ENCODE measurements at regions not wholly inside any gene's neighbourhood (a gene's known extent, or its start where the extent isn't known, plus 50 kb on each side); places are given as distances from the start of the nearest gene placed in this dataset.

- Mint-ChIP-seq H3K36me3 (ENCODE audit: insufficient read depth in 1 of 3, low read depth in 3 of 3) (peaks cover 0 to 1% (median 0%) of the 10 kb centered on the region in 3 experiments; a peak in 2 of 7 replicates), H3K9me3 (peaks cover 5 to 6% of the 10 kb centered on the region in 2 experiments; a peak in 3 of 5 replicates), H3K27me3 (ENCODE audit: low read depth) (no peaks in the 10 kb centered on the region; the same call in 1 of the 2 replicates), H3K4me3 (no peak overlapping the region), H3K4me1 (peaks cover 6 to 8% of the 10 kb centered on the region in 2 experiments), H3K27ac (no peak overlapping the region)
- WGBS (ENCODE audit: extremely low coverage, insufficient read length, low lambda C conversion rate) = no CpG with 5 or more reads among the region's 5 CpGs
- H3K23me2 ChIP-seq (ENCODE audit: insufficient read length, low read depth, low read length, poor library complexity, severe bottlenecking) = no peaks in the 10 kb centered on the region
- no peak overlapping the region for H2BK15ac ChIP-seq (ENCODE audit: low read depth, low read length)
- no peak overlapping the region for H2AFZ ChIP-seq (ENCODE audit: low read length)
- no peak overlapping the region for H3K14ac ChIP-seq (ENCODE audit: insufficient read depth, low read length)
- H3K27me3 ChIP-seq (ENCODE audit: insufficient read depth, low read length) = no peaks in the 10 kb centered on the region
- no peak overlapping the region for H2BK120ac ChIP-seq (ENCODE audit: low read depth, low read length, poor library complexity, severe bottlenecking)
- H4K20me1 ChIP-seq (ENCODE audit: control insufficient read depth, insufficient read depth, insufficient read length) = no peaks in the 10 kb centered on the region
- no peaks in the 10 kb centered on the region for H3K79me1 ChIP-seq (ENCODE audit: insufficient read depth, low read depth, low read length, poor library complexity, severe bottlenecking)
- no peak overlapping the region for H3K18ac ChIP-seq (ENCODE audit: insufficient read length, low read depth, low read length)
- no peak overlapping the region for H3K4ac ChIP-seq (ENCODE audit: low read depth, low read length)
- no peak overlapping the region for H3K56ac ChIP-seq (ENCODE audit: insufficient read length, low read depth, low read length)
- H3K27ac ChIP-seq (ENCODE audit: insufficient read length, low read depth, low read length) = no peak overlapping the region
- H2BK5ac ChIP-seq (ENCODE audit: insufficient read length, low read length) = no peak overlapping the region
- no peak overlapping the region for H3K23ac ChIP-seq (ENCODE audit: insufficient read length, low read depth, low read length)
- H3K4me1 ChIP-seq (ENCODE audit: insufficient read depth, low read length) = 0 out of 2 replicates have a peak, but pooled peaks cover 2% of the 10 kb centered on the region
- no peak overlapping the region for H4K8ac ChIP-seq (replicated peaks; ENCODE audit: insufficient read length, low read depth, low read length)
- DNase-seq = no peak
- H2AK5ac ChIP-seq (ENCODE audit: insufficient read length, low read length) = no peak overlapping the region
- H3K4me2 ChIP-seq (ENCODE audit: insufficient read depth, insufficient read length, low read length) = no peak overlapping the region
- H2BK20ac ChIP-seq (ENCODE audit: low read depth, low read length, poor library complexity, severe bottlenecking) = no peak overlapping the region
- H3T11ph ChIP-seq (ENCODE audit: low read length) = no peak overlapping the region
- no peak overlapping the region for H4K91ac ChIP-seq (ENCODE audit: insufficient read length, low read depth, low read length)
- H3K9ac ChIP-seq (ENCODE audit: extremely low read depth, insufficient read length, low read length) = no peak overlapping the region
- TF ChIP-seq, protein P1, sequence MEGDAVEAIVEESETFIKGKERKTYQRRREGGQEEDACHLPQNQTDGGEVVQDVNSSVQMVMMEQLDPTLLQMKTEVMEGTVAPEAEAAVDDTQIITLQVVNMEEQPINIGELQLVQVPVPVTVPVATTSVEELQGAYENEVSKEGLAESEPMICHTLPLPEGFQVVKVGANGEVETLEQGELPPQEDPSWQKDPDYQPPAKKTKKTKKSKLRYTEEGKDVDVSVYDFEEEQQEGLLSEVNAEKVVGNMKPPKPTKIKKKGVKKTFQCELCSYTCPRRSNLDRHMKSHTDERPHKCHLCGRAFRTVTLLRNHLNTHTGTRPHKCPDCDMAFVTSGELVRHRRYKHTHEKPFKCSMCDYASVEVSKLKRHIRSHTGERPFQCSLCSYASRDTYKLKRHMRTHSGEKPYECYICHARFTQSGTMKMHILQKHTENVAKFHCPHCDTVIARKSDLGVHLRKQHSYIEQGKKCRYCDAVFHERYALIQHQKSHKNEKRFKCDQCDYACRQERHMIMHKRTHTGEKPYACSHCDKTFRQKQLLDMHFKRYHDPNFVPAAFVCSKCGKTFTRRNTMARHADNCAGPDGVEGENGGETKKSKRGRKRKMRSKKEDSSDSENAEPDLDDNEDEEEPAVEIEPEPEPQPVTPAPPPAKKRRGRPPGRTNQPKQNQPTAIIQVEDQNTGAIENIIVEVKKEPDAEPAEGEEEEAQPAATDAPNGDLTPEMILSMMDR (conservative IDR thresholded peaks at IDR 0.05) = no peak
- H3K79me2 ChIP-seq (ENCODE audit: insufficient read depth, low read length) = no peaks in the 10 kb centered on the region
- no peak overlapping the region for H2BK12ac ChIP-seq (ENCODE audit: insufficient read length, low read depth, low read length)
- H3K9me3 ChIP-seq (ENCODE audit: control insufficient read depth, low read depth, low read length) = no peaks in the 10 kb centered on the region
- no peak overlapping the region for H4K5ac ChIP-seq (ENCODE audit: insufficient read length, low read depth, low read length)
Observed at GRCh38 chr9:115625954-115626353, 508.0 kb upstream of the TNC start.
